K562 (cell line): ENCODE measurements at regions not wholly inside any gene's neighbourhood (a gene's known extent, or its start where the extent isn't known, plus 50 kb on each side); places are given as distances from the start of the nearest gene placed in this dataset.

ENCODE experiments used
- TF ChIP-seq, protein P1 (sequence below): sonication (generic); formaldehyde crosslinking; IDR thresholded peaks from 2 replicates; pipeline ENCODE4 v1.8.1; 2023; ENCODE audit warnings: missing genetic modification reagents, mild to moderate bottlenecking, borderline replicate concordance
- TF ChIP-seq, protein P2 (sequence below): sonication (generic); formaldehyde crosslinking; IDR thresholded peaks from 2 replicates; pipeline ENCODE4 v1.9.0; 2022; ENCODE audit warnings: mild to moderate bottlenecking, missing genetic modification reagents
- TF ChIP-seq, protein P3 (sequence below): sonication (generic); formaldehyde crosslinking; IDR thresholded peaks from 2 replicates; pipeline ENCODE4 v1.8.1; 2023; ENCODE audit warnings: mild to moderate bottlenecking, missing genetic modification reagents
- TF ChIP-seq, protein P4 (sequence below), 2 experiments: fragments of 450-650 bp in 1 of 2; sonication (generic) in 1 of 2; formaldehyde crosslinking in 1 of 2; IDR thresholded peaks in 1 of 2; conservative IDR thresholded peaks in 1 of 2; 2 replicates each; pipeline versions ENCODE4 v1.6.1 to v1.8.1; 2016 to 2023; ENCODE audit warnings: mild to moderate bottlenecking in 2 of 2, moderate library complexity in 2 of 2, inconsistent platforms in 1 of 2, missing genetic modification reagents in 1 of 2
- TF ChIP-seq, protein P5 (sequence below): fragments of 250-450 bp; sonication (Bioruptor Pico); IDR thresholded peaks from 2 replicates; pipeline ENCODE4 v1.6.1; 2021; ENCODE audit warnings: mild to moderate bottlenecking
- TF ChIP-seq, protein P6 (sequence below): fragments of 200-800 bp; sonication (Bioruptor generic); IDR thresholded peaks from 2 replicates; pipeline ENCODE4 v1.6.1; 2017; ENCODE audit warnings: missing genetic modification characterization, missing compliant biosample characterization

DNA sequence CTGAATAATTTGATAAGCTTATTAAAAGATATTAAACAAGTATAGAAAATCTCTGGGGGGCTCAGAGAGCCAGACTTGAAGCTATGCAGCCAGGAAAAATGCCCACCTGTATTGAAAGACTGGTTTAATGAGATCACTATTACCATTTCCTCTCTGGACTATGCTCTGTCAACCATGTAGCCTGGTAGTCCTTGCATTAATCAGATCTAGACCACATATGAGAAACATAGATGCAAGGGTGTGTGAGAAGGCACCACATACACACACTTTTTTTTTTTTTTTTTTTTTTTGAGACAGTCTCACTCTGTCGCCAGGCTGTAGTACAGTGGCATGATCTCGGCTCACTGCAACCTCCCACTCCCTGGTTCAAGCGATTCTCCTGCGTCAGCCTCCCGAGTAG, 75.9 kb upstream of the ATP8A1 start (continued):
- TF ChIP-seq, protein P1, sequence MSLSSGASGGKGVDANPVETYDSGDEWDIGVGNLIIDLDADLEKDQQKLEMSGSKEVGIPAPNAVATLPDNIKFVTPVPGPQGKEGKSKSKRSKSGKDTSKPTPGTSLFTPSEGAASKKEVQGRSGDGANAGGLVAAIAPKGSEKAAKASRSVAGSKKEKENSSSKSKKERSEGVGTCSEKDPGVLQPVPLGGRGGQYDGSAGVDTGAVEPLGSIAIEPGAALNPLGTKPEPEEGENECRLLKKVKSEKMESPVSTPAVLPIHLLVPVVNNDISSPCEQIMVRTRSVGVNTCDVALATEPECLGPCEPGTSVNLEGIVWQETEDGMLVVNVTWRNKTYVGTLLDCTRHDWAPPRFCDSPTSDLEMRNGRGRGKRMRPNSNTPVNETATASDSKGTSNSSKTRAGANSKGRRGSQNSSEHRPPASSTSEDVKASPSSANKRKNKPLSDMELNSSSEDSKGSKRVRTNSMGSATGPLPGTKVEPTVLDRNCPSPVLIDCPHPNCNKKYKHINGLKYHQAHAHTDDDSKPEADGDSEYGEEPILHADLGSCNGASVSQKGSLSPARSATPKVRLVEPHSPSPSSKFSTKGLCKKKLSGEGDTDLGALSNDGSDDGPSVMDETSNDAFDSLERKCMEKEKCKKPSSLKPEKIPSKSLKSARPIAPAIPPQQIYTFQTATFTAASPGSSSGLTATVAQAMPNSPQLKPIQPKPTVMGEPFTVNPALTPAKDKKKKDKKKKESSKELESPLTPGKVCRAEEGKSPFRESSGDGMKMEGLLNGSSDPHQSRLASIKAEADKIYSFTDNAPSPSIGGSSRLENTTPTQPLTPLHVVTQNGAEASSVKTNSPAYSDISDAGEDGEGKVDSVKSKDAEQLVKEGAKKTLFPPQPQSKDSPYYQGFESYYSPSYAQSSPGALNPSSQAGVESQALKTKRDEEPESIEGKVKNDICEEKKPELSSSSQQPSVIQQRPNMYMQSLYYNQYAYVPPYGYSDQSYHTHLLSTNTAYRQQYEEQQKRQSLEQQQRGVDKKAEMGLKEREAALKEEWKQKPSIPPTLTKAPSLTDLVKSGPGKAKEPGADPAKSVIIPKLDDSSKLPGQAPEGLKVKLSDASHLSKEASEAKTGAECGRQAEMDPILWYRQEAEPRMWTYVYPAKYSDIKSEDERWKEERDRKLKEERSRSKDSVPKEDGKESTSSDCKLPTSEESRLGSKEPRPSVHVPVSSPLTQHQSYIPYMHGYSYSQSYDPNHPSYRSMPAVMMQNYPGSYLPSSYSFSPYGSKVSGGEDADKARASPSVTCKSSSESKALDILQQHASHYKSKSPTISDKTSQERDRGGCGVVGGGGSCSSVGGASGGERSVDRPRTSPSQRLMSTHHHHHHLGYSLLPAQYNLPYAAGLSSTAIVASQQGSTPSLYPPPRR (CRISPR knock-in tag): no peak
- TF ChIP-seq, protein P2, sequence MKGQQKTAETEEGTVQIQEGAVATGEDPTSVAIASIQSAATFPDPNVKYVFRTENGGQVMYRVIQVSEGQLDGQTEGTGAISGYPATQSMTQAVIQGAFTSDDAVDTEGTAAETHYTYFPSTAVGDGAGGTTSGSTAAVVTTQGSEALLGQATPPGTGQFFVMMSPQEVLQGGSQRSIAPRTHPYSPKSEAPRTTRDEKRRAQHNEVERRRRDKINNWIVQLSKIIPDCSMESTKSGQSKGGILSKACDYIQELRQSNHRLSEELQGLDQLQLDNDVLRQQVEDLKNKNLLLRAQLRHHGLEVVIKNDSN (CRISPR knock-in tag): no peak
- TF ChIP-seq, protein P3, sequence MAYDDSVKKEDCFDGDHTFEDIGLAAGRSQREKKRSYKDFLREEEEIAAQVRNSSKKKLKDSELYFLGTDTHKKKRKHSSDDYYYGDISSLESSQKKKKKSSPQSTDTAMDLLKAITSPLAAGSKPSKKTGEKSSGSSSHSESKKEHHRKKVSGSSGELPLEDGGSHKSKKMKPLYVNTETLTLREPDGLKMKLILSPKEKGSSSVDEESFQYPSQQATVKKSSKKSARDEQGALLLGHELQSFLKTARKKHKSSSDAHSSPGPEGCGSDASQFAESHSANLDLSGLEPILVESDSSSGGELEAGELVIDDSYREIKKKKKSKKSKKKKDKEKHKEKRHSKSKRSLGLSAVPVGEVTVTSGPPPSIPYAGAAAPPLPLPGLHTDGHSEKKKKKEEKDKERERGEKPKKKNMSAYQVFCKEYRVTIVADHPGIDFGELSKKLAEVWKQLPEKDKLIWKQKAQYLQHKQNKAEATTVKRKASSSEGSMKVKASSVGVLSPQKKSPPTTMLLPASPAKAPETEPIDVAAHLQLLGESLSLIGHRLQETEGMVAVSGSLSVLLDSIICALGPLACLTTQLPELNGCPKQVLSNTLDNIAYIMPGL (CRISPR knock-in tag): no peak
- TF ChIP-seq, protein P4, sequence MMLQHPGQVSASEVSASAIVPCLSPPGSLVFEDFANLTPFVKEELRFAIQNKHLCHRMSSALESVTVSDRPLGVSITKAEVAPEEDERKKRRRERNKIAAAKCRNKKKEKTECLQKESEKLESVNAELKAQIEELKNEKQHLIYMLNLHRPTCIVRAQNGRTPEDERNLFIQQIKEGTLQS (IDR thresholded peaks at IDR 0.05): no peak
- TF ChIP-seq, protein P4 (CRISPR knock-in tag; conservative IDR thresholded peaks at IDR 0.05): no peak
- TF ChIP-seq, protein P5, sequence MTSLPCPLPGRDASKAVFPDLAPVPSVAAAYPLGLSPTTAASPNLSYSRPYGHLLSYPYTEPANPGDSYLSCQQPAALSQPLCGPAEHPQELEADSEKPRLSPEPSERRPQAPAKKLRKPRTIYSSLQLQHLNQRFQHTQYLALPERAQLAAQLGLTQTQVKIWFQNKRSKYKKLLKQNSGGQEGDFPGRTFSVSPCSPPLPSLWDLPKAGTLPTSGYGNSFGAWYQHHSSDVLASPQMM (CRISPR knock-in tag): no peak
- TF ChIP-seq, protein P6, sequence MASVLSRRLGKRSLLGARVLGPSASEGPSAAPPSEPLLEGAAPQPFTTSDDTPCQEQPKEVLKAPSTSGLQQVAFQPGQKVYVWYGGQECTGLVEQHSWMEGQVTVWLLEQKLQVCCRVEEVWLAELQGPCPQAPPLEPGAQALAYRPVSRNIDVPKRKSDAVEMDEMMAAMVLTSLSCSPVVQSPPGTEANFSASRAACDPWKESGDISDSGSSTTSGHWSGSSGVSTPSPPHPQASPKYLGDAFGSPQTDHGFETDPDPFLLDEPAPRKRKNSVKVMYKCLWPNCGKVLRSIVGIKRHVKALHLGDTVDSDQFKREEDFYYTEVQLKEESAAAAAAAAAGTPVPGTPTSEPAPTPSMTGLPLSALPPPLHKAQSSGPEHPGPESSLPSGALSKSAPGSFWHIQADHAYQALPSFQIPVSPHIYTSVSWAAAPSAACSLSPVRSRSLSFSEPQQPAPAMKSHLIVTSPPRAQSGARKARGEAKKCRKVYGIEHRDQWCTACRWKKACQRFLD (CRISPR knock-in tag): no peak
